PFSK-1 (cell line): ENCODE measurements at regions not wholly inside any gene's neighbourhood (a gene's known extent, or its start where the extent isn't known, plus 50 kb on each side); places are given as distances from the start of the nearest gene placed in this dataset.

Experiments
- FOXP2 ChIP-seq: optimal IDR thresholded peaks from 2 replicates; pipeline ENCODE3; 2011; ENCODE audit warnings: borderline replicate concordance, control low read depth, inconsistent platforms; ENCODE audit not compliant: insufficient read depth; ENCODE audit errors: extremely low read length, extremely low read depth
- POLR2AphosphoS5 ChIP-seq: IDR thresholded peaks from 2 replicates; pipeline ENCODE4 v1.6.1; 2012; ENCODE audit warnings: low read depth, mild to moderate bottlenecking, control low read depth, low read length, moderate library complexity
- SIN3A ChIP-seq: IDR thresholded peaks from 2 replicates; pipeline ENCODE4 v1.6.1; 2012; ENCODE audit warnings: mild to moderate bottlenecking, low read length, moderate library complexity, borderline replicate concordance; ENCODE audit not compliant: insufficient read depth
- TAF1 ChIP-seq: IDR thresholded peaks from 2 replicates; pipeline ENCODE4 v1.6.1; 2012; ENCODE audit warnings: low read length, control low read depth, borderline replicate concordance; ENCODE audit not compliant: insufficient read depth
- TF ChIP-seq, protein P1 (sequence below), 2 experiments: IDR thresholded peaks; 2 replicates each; pipeline versions ENCODE4 v1.6.1 to v1.8.0; 2011 to 2012; ENCODE audit warnings: low read depth in 2 of 2, low read length in 2 of 2, control low read depth in 1 of 2, inconsistent platforms in 1 of 2, mild to moderate bottlenecking in 1 of 2, moderate library complexity in 1 of 2; ENCODE audit not compliant: insufficient read depth in 1 of 2

GRCh38 chr3:124609402-124609801 lies 120.8 kb upstream of the UMPS start:
- TF ChIP-seq, protein P1, sequence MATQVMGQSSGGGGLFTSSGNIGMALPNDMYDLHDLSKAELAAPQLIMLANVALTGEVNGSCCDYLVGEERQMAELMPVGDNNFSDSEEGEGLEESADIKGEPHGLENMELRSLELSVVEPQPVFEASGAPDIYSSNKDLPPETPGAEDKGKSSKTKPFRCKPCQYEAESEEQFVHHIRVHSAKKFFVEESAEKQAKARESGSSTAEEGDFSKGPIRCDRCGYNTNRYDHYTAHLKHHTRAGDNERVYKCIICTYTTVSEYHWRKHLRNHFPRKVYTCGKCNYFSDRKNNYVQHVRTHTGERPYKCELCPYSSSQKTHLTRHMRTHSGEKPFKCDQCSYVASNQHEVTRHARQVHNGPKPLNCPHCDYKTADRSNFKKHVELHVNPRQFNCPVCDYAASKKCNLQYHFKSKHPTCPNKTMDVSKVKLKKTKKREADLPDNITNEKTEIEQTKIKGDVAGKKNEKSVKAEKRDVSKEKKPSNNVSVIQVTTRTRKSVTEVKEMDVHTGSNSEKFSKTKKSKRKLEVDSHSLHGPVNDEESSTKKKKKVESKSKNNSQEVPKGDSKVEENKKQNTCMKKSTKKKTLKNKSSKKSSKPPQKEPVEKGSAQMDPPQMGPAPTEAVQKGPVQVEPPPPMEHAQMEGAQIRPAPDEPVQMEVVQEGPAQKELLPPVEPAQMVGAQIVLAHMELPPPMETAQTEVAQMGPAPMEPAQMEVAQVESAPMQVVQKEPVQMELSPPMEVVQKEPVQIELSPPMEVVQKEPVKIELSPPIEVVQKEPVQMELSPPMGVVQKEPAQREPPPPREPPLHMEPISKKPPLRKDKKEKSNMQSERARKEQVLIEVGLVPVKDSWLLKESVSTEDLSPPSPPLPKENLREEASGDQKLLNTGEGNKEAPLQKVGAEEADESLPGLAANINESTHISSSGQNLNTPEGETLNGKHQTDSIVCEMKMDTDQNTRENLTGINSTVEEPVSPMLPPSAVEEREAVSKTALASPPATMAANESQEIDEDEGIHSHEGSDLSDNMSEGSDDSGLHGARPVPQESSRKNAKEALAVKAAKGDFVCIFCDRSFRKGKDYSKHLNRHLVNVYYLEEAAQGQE (IDR thresholded peaks at IDR 0.05; ENCODE audit: insufficient read depth in 1 of 2, low read depth in 2 of 2, low read length in 2 of 2), result no peak
- TF ChIP-seq POLR2AphosphoS5, result no peak
- TF ChIP-seq SIN3A, result no peak
- TF ChIP-seq TAF1, result no peak
- TF ChIP-seq FOXP2, result no peak
